Skeletal muscle satellite cell (primary cell): ENCODE measurements at regions not wholly inside any gene's neighbourhood (a gene's known extent, or its start where the extent isn't known, plus 50 kb on each side); places are given as distances from the start of the nearest gene placed in this dataset.

ENCODE experiments used
- H3K27me3 ChIP-seq: 2 replicates; pipeline ENCODE4 v1.7.0; 2013; ENCODE audit warnings: low read length; ENCODE audit not compliant: control insufficient read depth, insufficient read depth
- H3K36me3 ChIP-seq: 2 replicates; pipeline ENCODE4 v1.7.0; 2013; ENCODE audit warnings: mild to moderate bottlenecking, control low read depth, low read length; ENCODE audit not compliant: insufficient read depth
- H3K4me1 ChIP-seq: 2 replicates; pipeline ENCODE4 v1.7.0; 2013; ENCODE audit warnings: low read length; ENCODE audit not compliant: control insufficient read depth, insufficient read depth
- H3K4me2 ChIP-seq: 2 replicates; pipeline ENCODE4 v1.7.0; 2013; ENCODE audit warnings: mild to moderate bottlenecking, low read length
- H3K4me3 ChIP-seq: 2 replicates; pipeline ENCODE4 v1.7.0; 2013; ENCODE audit warnings: low read length
- H3K9ac ChIP-seq: 2 replicates; pipeline ENCODE4 v1.7.0; 2013; ENCODE audit warnings: mild to moderate bottlenecking, low read depth, low read length, moderate library complexity
- H3K9me3 ChIP-seq: replicated peaks from 2 replicates; pipeline ENCODE4 v1.7.0; 2013; ENCODE audit warnings: mild to moderate bottlenecking, control low read depth, low read length

DNA sequence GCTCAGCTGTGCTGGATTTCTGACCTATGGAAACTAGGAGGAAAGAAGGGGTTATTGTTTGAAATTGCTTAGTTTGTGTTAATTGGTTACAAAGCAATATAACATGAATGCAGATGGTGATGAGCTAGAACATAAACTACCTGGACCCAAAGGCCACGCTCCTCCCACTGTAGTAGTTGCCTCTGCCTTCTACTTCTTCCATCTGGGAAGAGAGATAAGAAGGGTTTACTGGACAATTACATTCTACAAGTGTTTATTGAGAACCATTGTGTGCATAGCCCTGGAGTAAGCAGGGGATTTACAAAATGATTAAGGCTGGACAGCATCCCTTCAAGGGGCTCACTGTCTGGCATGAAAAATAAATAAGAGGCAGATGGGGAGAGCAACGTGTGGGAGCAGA, 355.3 kb upstream of the TRPC7 start:
- Histone ChIP-seq H3K27me3 (peaks cover 5% of the 10 kb centered on the region), H3K4me1 (no peaks in the 10 kb centered on the region), H3K36me3 (no peaks in the 10 kb centered on the region), H3K9me3 (no peaks in the 10 kb centered on the region), H3K4me2 (no peak overlapping the region), H3K4me3 (no peak overlapping the region), H3K9ac (no peak overlapping the region)

- H3K4me3 ChIP-seq = no peak overlapping the region
- no peaks in the 10 kb centered on the region for H3K9me3 ChIP-seq
- no peak overlapping the region for H3K4me2 ChIP-seq
- no peaks in the 10 kb centered on the region for H3K4me1 ChIP-seq
- no peak overlapping the region for H3K9ac ChIP-seq
- peaks cover 5% of the 10 kb centered on the region for H3K27me3 ChIP-seq
- H3K36me3 ChIP-seq = no peaks in the 10 kb centered on the region
Observed at GRCh38 chr5:136717917-136718316, 352.6 kb upstream of the TRPC7 start.

DNA sequence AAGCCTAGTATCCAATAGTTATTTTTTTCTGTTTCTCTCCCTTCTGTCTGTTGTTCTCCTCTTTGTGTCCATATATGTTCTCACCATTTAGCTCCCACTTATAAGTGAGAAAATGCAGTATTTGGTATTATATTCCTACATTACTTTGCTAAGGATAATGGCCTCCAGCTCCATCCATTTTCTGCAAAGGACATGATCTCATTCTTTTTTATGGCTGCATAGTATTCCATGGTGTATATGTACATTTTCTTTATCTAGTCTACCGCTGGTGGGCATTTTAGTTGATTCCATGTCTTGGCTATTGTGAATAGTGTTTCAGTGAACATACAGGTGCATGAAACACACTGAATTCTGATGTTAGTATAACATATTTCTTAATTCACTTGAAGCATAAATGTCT, 348.9 kb upstream of the TRPC7 start:
- Histone ChIP-seq H3K4me2 (no peak overlapping the region), H3K9ac (no peak overlapping the region), H3K27me3 (no peaks in the 10 kb centered on the region), H3K4me1 (no peaks in the 10 kb centered on the region), H3K9me3 (no peaks in the 10 kb centered on the region), H3K36me3 (no peaks in the 10 kb centered on the region), H3K4me3 (no peak overlapping the region)

DNA sequence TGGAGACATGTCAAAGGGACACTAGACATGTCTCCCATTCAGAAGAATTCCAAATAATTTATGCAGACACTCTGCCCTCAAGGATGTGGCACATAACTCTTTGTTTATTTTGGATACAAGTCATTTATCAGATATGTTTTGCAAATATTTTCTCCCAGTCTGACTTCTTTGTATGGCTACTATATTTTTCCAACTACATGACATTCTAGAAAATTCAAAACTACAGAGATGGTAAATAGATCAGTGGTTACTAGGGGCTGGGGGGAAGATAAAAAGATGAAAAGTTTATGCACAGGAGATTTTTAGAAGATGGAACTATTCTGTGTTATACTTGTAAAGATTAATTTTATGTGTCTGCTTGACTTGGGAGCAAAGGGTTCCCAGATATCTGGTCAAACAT, 347.3 kb upstream of the TRPC7 start:
- Histone ChIP-seq H3K27me3 (no peaks in the 10 kb centered on the region), H3K9me3 (no peaks in the 10 kb centered on the region)

GRCh38 chr5:136710834-136711233, 345.5 kb upstream of the TRPC7 start:
- Histone ChIP-seq H3K36me3 (no peaks in the 10 kb centered on the region), H3K9ac (no peak overlapping the region), H3K4me2 (no peak overlapping the region), H3K9me3 (no peaks in the 10 kb centered on the region), H3K27me3 (no peaks in the 10 kb centered on the region), H3K4me3 (no peak overlapping the region), H3K4me1 (no peaks in the 10 kb centered on the region)

More for the DNA sequence above, 347.3 kb upstream of the TRPC7 start:
- H3K4me1 ChIP-seq = no peaks in the 10 kb centered on the region
- no peak overlapping the region for H3K4me2 ChIP-seq
- no peak overlapping the region for H3K4me3 ChIP-seq
- no peaks in the 10 kb centered on the region for H3K36me3 ChIP-seq
- no peak overlapping the region for H3K9ac ChIP-seq

- peaks cover 11% of the 10 kb centered on the region for H3K27me3 ChIP-seq
- H3K4me2 ChIP-seq = no peak overlapping the region
- H3K4me1 ChIP-seq = no peaks in the 10 kb centered on the region
- no peak overlapping the region for H3K4me3 ChIP-seq
- no peaks in the 10 kb centered on the region for H3K36me3 ChIP-seq
- H3K9ac ChIP-seq = no peak overlapping the region
- no peaks in the 10 kb centered on the region for H3K9me3 ChIP-seq
Observed at GRCh38 chr5:136703706-136704105, 338.4 kb upstream of the TRPC7 start.

DNA sequence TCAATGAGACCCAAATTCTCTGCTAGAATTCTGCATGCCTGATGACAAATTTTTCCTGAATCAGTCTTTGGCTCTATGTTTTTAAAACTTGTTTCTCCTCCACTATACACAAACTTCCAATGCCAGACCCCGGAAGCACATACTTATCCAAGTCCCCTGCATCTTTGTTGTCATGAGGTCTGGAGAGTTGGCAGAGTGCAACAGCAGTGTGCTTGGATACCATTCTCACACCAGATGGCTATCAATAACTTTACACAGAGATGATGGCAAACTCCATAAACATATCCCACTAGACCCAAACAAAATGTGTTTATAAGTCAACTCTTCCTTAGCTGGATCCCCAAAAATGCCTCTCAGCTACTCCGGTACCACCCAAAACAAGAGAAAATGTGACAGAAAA, 337.7 kb upstream of the TRPC7 start:
- Histone ChIP-seq H3K4me1 (no peaks in the 10 kb centered on the region), H3K9me3 (no peaks in the 10 kb centered on the region), H3K27me3 (peaks cover 11% of the 10 kb centered on the region), H3K4me3 (no peak overlapping the region), H3K4me2 (no peak overlapping the region), H3K36me3 (no peaks in the 10 kb centered on the region), H3K9ac (no peak overlapping the region)

DNA sequence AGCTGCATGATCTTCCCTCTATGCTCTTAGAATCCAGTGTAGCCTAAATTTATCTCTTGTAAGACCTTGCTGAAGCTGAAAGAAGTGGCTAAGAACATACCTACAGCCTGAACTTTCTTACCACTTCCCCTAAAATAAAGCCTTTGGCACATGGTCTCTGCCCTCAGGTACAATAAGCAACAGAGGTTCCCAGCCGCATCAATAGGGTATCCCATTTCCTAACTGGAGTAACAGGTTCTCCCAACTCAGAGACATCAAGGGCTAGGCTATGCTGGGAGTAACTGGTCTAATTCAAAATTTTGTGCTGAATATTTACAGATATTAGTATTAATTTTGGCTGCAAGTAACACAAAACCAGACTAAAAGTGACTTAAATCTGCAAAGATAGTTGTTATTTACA, 335.8 kb upstream of the TRPC7 start:
- Histone ChIP-seq H3K4me1 (no peaks in the 10 kb centered on the region), H3K9ac (no peak overlapping the region), H3K27me3 (peaks cover 22% of the 10 kb centered on the region), H3K4me3 (no peak overlapping the region), H3K9me3 (no peaks in the 10 kb centered on the region), H3K36me3 (no peaks in the 10 kb centered on the region), H3K4me2 (no peak overlapping the region)

GRCh38 chr5:136699651-136700050, 334.3 kb upstream of the TRPC7 start:
- no peak overlapping the region for H3K4me3 ChIP-seq
- H3K4me2 ChIP-seq = no peak overlapping the region
- H3K27me3 ChIP-seq = peaks cover 22% of the 10 kb centered on the region
- H3K9me3 ChIP-seq = no peaks in the 10 kb centered on the region
- H3K4me1 ChIP-seq = no peaks in the 10 kb centered on the region
- H3K36me3 ChIP-seq = no peaks in the 10 kb centered on the region
- no peak overlapping the region for H3K9ac ChIP-seq

- Histone ChIP-seq H3K9ac (no peak overlapping the region), H3K4me1 (no peaks in the 10 kb centered on the region), H3K9me3 (no peaks in the 10 kb centered on the region), H3K27me3 (peaks cover 21% of the 10 kb centered on the region), H3K36me3 (no peaks in the 10 kb centered on the region), H3K4me3 (no peak overlapping the region), H3K4me2 (no peak overlapping the region)
Observed at GRCh38 chr5:136698970-136699369, 333.6 kb upstream of the TRPC7 start.

GRCh38 chr5:136694258-136694657, 328.9 kb upstream of the TRPC7 start:
- H3K4me2 ChIP-seq = no peak overlapping the region
- no peaks in the 10 kb centered on the region for H3K9me3 ChIP-seq
- H3K9ac ChIP-seq = no peak overlapping the region
- H3K27me3 ChIP-seq = peaks cover 11% of the 10 kb centered on the region
- no peak overlapping the region for H3K4me3 ChIP-seq
- no peaks in the 10 kb centered on the region for H3K36me3 ChIP-seq
- no peaks in the 10 kb centered on the region for H3K4me1 ChIP-seq

- Histone ChIP-seq H3K36me3 (no peaks in the 10 kb centered on the region), H3K4me1 (no peaks in the 10 kb centered on the region), H3K4me2 (no peak overlapping the region), H3K4me3 (no peak overlapping the region), H3K9ac (no peak overlapping the region), H3K9me3 (no peaks in the 10 kb centered on the region), H3K27me3 (no peaks in the 10 kb centered on the region)
Observed at GRCh38 chr5:136689552-136689951, 324.2 kb upstream of the TRPC7 start.
